GM19023 (cell line): ENCODE measurements at regions not wholly inside any gene's neighbourhood (a gene's known extent, or its start where the extent isn't known, plus 50 kb on each side); places are given as distances from the start of the nearest gene placed in this dataset.
A peak's percentile ranks its signal among the peaks of the same experiment; 100 is the strongest.
"Not testable (repeated sequence)": the region's sequence is repeated elsewhere in the genome, so short reads cannot be mapped to it uniquely, and the experiment has no call there.

Source experiments
- ATAC-seq: cut with Tn5 transposase; IDR thresholded peaks from one replicate; pipeline ENCODE4 v1.9.1; 2021; ENCODE audit warnings: mild to moderate bottlenecking, moderate library complexity; ENCODE audit not compliant: unreplicated experiment

- no peak for ATAC-seq
These were observed 69.8 kb downstream of the IGSF1 start for GRCh38 chrX:131219271-131219670.

- no peak for ATAC-seq
These were observed 71.1 kb downstream of the IGSF1 start for GRCh38 chrX:131217989-131218388.

- ATAC-seq, result peak; percentile 65
These were observed 72.3 kb downstream of the IGSF1 start for GRCh38 chrX:131216828-131217227.

GRCh38 chrX:131213400-131213799, 75.7 kb downstream of the IGSF1 start:
- ATAC-seq, result no peak

- no peak for ATAC-seq
These were observed 86.3 kb downstream of the IGSF1 start for GRCh38 chrX:131202766-131203165.

- no peak for ATAC-seq
These were observed 87.1 kb downstream of the IGSF1 start for GRCh38 chrX:131201986-131202385.

GRCh38 chrX:131199091-131199490, 90.0 kb downstream of the IGSF1 start:
- ATAC-seq, result no peak

GRCh38 chrX:131187206-131187605, 101.9 kb downstream of the IGSF1 start:
- ATAC-seq, result no peak

GRCh38 chrX:131170148-131170547, 112.0 kb downstream of the ARHGAP36 start:
- no peak for ATAC-seq

GRCh38 chrX:131163645-131164044, 105.5 kb downstream of the ARHGAP36 start:
- not testable (repeated sequence) for ATAC-seq

GRCh38 chrX:131157656-131158055, 99.5 kb downstream of the ARHGAP36 start:
- ATAC-seq, result not testable (repeated sequence)

- ATAC-seq, result no peak
These were observed 88.6 kb downstream of the ARHGAP36 start for GRCh38 chrX:131146702-131147101.
